ENCODE measurements at regions not wholly inside any gene's neighbourhood (a gene's known extent, or its start where the extent isn't known, plus 50 kb on each side); places are given as distances from the start of the nearest gene placed in this dataset.

GRCh38 chr7:136062625-136063325 is 85.6 kb upstream of the MTPN start:
- DNase-seq (ENCODE audit: extremely low spot score), result no peak
- TF ChIP-seq POLR2A (IDR thresholded peaks at IDR 0.05; ENCODE audit: low read depth) (no peak), CTCF (IDR thresholded peaks at IDR 0.05) (no peak), POLR2AphosphoS5 (IDR thresholded peaks at IDR 0.05) (no peak)
- H3K9me3 ChIP-seq, result no peaks in the 10 kb centered on the region
- 52% methylated on average over 4 of the region's 4 CpGs for WGBS
- H3K27ac ChIP-seq (replicated peaks in 1 of 4), result no peak overlapping the region
- no peaks in the 10 kb centered on the region for H3K36me3 ChIP-seq
- no peak overlapping the region for H3K4me3 ChIP-seq
- intact Hi-C loops (cut with DNase I), result no loop called here
- H3K27me3 ChIP-seq, result no peaks in the 10 kb centered on the region
- H3K4me1 ChIP-seq, result no peaks in the 10 kb centered on the region

- Histone ChIP-seq H3K4me3 (no peak overlapping the region), H3K9me3 (no peaks in the 10 kb centered on the region), H3K36me3 (no peaks in the 10 kb centered on the region), H3K27ac (replicated peaks in 1 of 4) (no peak overlapping the region), H3K4me1 (peaks cover 0 to 6% (median 0%) of the 10 kb centered on the region in 4 donors), H3K27me3 (no peaks in the 10 kb centered on the region)
- WGBS, result 93% methylated on average over 3 of the region's 3 CpGs
- intact Hi-C loops (cut with DNase I), result no loop called here
- TF ChIP-seq POLR2A (IDR thresholded peaks at IDR 0.05; ENCODE audit: low read depth) (no peak), EP300 (IDR thresholded peaks at IDR 0.05) (no peak), POLR2AphosphoS5 (IDR thresholded peaks at IDR 0.05) (no peak), CTCF (IDR thresholded peaks at IDR 0.05) (no peak)
- no peak for DNase-seq (ENCODE audit: extremely low spot score)
These were observed 84.3 kb upstream of the MTPN start for GRCh38 chr7:136061433-136061832.

GRCh38 chr7:136058546-136058945 is 81.4 kb upstream of the MTPN start:
- intact Hi-C loops (cut with DNase I), result no loop called here
- no peak for TF ChIP-seq CTCF (IDR thresholded peaks at IDR 0.05)
- no peak for TF ChIP-seq POLR2A (IDR thresholded peaks at IDR 0.05; ENCODE audit: low read depth)
- TF ChIP-seq EP300 (IDR thresholded peaks at IDR 0.05), result no peak
- no peak for TF ChIP-seq POLR2AphosphoS5 (IDR thresholded peaks at IDR 0.05)
- DNase-seq (ENCODE audit: extremely low spot score), result no peak
- H3K36me3 ChIP-seq, result no peaks in the 10 kb centered on the region
- peaks cover 0 to 6% (median 0%) of the 10 kb centered on the region in 4 donors for H3K4me1 ChIP-seq
- H3K27ac ChIP-seq (replicated peaks in 1 of 4), result no peak overlapping the region
- no peaks in the 10 kb centered on the region for H3K27me3 ChIP-seq
- H3K9me3 ChIP-seq, result no peaks in the 10 kb centered on the region
- H3K4me3 ChIP-seq, result no peak overlapping the region

GRCh38 chr7:136057509-136057908 is 80.3 kb upstream of the MTPN start:
- 91% methylated on average over 6 of the region's 6 CpGs for WGBS
- H3K27me3 ChIP-seq, result no peaks in the 10 kb centered on the region
- intact Hi-C loops (cut with DNase I), result no loop called here
- H3K36me3 ChIP-seq, result no peaks in the 10 kb centered on the region
- H3K4me3 ChIP-seq, result no peak overlapping the region
- no peak for TF ChIP-seq CTCF (IDR thresholded peaks at IDR 0.05)
- no peak for TF ChIP-seq POLR2A (IDR thresholded peaks at IDR 0.05; ENCODE audit: low read depth)
- no peak for TF ChIP-seq POLR2AphosphoS5 (IDR thresholded peaks at IDR 0.05)
- TF ChIP-seq EP300 (IDR thresholded peaks at IDR 0.05), result no peak
- no peaks in the 10 kb centered on the region for H3K9me3 ChIP-seq
- no peak for DNase-seq (ENCODE audit: extremely low spot score)
- H3K4me1 ChIP-seq, result peaks cover 0 to 6% (median 0%) of the 10 kb centered on the region in 4 donors
- H3K27ac ChIP-seq (replicated peaks in 1 of 4), result no peak overlapping the region
